SK-N-MC (cell line): ENCODE measurements at regions not wholly inside any gene's neighbourhood (a gene's known extent, or its start where the extent isn't known, plus 50 kb on each side); places are given as distances from the start of the nearest gene placed in this dataset.

Source experiments
- EZH2 ChIP-seq: fragments of 200-600 bp; sonication (generic); IDR thresholded peaks from one replicate; pipeline ENCODE4 v1.6.1; 2017; ENCODE audit warnings: antibody characterized with exemption
- FOXP2 ChIP-seq: optimal IDR thresholded peaks from 2 replicates; pipeline ENCODE3; 2011; ENCODE audit warnings: mild to moderate bottlenecking, moderate library complexity; ENCODE audit not compliant: insufficient read depth; ENCODE audit errors: extremely low read length, control extremely low read depth
- POLR2AphosphoS5 ChIP-seq: IDR thresholded peaks from 2 replicates; pipeline ENCODE4 v1.6.1; 2012; ENCODE audit warnings: mild to moderate bottlenecking, low read depth, low read length, borderline replicate concordance

- TF ChIP-seq EZH2: no peak
- no peak for TF ChIP-seq POLR2AphosphoS5
- no peak for TF ChIP-seq FOXP2
Measured at GRCh38 chr5:43893951-43894684, 291.1 kb downstream of the NNT start.
